ENCODE measurements at regions not wholly inside any gene's neighbourhood (a gene's known extent, or its start where the extent isn't known, plus 50 kb on each side); places are given as distances from the start of the nearest gene placed in this dataset.

DNA sequence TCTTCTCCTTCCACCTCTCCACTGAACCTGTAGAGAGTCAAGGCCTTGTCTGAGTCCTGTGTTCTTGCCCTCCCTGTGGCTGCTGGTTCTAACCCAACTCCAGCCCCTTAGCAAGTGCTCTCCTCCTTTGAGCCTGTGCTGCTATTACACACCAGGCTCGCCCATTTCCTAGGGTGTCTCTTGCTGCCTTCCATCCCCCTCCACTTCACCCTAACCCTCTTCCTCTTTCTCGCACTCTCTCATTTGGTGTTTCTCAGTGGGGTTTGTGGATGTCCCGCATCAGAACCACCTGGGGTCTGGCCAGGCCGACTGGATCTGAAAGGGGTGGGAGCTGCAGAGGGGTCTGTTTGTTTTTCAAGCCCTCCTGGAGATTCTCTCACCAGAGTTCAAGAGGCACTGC, 156.7 kb downstream of the SPRY1 start:
- Mint-ChIP-seq H3K36me3 (ENCODE audit: low read depth) (no peaks in the 10 kb centered on the region), H3K4me1 (ENCODE audit: low read depth) (peaks cover 23% of the 10 kb centered on the region), H3K9me3 (peaks cover 6% of the 10 kb centered on the region), H3K27ac (no peak overlapping the region), H3K27me3 (ENCODE audit: low read depth) (peaks cover 1% of the 10 kb centered on the region), H3K4me3 (ENCODE audit: low read depth) (no peak overlapping the region)
- intact Hi-C loops (cut with micrococcal nuclease), result no loop called here
- no peak for DNase-seq (ENCODE audit: low spot score)

- Mint-ChIP-seq H3K27ac (no peak overlapping the region), H3K4me3 (ENCODE audit: low read depth) (no peak overlapping the region), H3K4me1 (ENCODE audit: low read depth) (peaks cover 23% of the 10 kb centered on the region), H3K36me3 (ENCODE audit: low read depth) (no peaks in the 10 kb centered on the region), H3K9me3 (peaks cover 6% of the 10 kb centered on the region), H3K27me3 (ENCODE audit: low read depth) (peaks cover 1% of the 10 kb centered on the region)
- no peak for DNase-seq (ENCODE audit: low spot score)
- intact Hi-C loops (cut with micrococcal nuclease), result no loop called here
These were observed 157.4 kb downstream of the SPRY1 start for GRCh38 chr4:123553733-123554637.

GRCh38 chr4:123554801-123555232, 158.2 kb downstream of the SPRY1 start:
- peaks cover 5% of the 10 kb centered on the region for H3K27me3 Mint-ChIP-seq (ENCODE audit: low read depth)
- intact Hi-C loops (cut with micrococcal nuclease), result no loop called here
- no peak overlapping the region for H3K4me3 Mint-ChIP-seq (ENCODE audit: low read depth)
- DNase-seq (ENCODE audit: low spot score), result no peak
- peaks cover 23% of the 10 kb centered on the region for H3K4me1 Mint-ChIP-seq (ENCODE audit: low read depth)
- peaks cover 1% of the 10 kb centered on the region for H3K9me3 Mint-ChIP-seq
- no peak overlapping the region for H3K27ac Mint-ChIP-seq
- no peaks in the 10 kb centered on the region for H3K36me3 Mint-ChIP-seq (ENCODE audit: low read depth)

- Mint-ChIP-seq H3K27ac (no peak overlapping the region), H3K36me3 (ENCODE audit: low read depth) (no peaks in the 10 kb centered on the region), H3K4me1 (ENCODE audit: low read depth) (peaks cover 23% of the 10 kb centered on the region), H3K4me3 (ENCODE audit: low read depth) (no peak overlapping the region), H3K9me3 (no peaks in the 10 kb centered on the region), H3K27me3 (ENCODE audit: low read depth) (peaks cover 8% of the 10 kb centered on the region)
- DNase-seq (ENCODE audit: low spot score), result no peak
- intact Hi-C loops (cut with micrococcal nuclease), result no loop called here
These were observed 158.7 kb downstream of the SPRY1 start for GRCh38 chr4:123555233-123555806.

GRCh38 chr4:123555807-123556273, 159.2 kb downstream of the SPRY1 start:
- peaks cover 23% of the 10 kb centered on the region for H3K4me1 Mint-ChIP-seq (ENCODE audit: low read depth)
- no peaks in the 10 kb centered on the region for H3K9me3 Mint-ChIP-seq
- intact Hi-C loops (cut with micrococcal nuclease), result no loop called here
- DNase-seq (ENCODE audit: low spot score), result no peak
- H3K27ac Mint-ChIP-seq, result no peak overlapping the region
- H3K4me3 Mint-ChIP-seq (ENCODE audit: low read depth), result no peak overlapping the region
- H3K27me3 Mint-ChIP-seq (ENCODE audit: low read depth), result peaks cover 11% of the 10 kb centered on the region
- no peaks in the 10 kb centered on the region for H3K36me3 Mint-ChIP-seq (ENCODE audit: low read depth)

DNA sequence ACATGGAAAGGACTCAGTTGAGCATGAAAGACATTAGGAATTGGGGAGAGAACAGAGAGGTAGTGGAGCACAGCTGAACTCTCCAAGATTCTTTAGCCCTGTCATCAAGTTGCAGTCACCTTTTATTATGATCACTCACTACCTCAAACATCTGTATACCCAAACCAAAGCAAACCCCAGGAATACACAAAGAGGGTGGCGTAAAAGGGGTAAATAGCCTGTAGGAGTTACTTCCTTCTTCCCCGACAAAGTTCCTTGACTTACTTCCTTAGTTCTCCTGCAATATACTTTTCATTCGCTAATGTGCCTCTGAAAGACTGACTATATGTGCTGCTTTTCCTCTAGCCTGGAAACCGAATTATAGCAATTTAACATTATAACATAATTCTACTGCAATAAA, 159.9 kb downstream of the SPRY1 start:
- intact Hi-C loops (cut with micrococcal nuclease), result no loop called here
- Mint-ChIP-seq H3K36me3 (ENCODE audit: low read depth) (no peaks in the 10 kb centered on the region), H3K9me3 (no peaks in the 10 kb centered on the region), H3K27ac (no peak overlapping the region), H3K27me3 (ENCODE audit: low read depth) (peaks cover 12% of the 10 kb centered on the region), H3K4me3 (ENCODE audit: low read depth) (no peak overlapping the region), H3K4me1 (ENCODE audit: low read depth) (peaks cover 23% of the 10 kb centered on the region)
- no peak for DNase-seq (ENCODE audit: low spot score)

DNA sequence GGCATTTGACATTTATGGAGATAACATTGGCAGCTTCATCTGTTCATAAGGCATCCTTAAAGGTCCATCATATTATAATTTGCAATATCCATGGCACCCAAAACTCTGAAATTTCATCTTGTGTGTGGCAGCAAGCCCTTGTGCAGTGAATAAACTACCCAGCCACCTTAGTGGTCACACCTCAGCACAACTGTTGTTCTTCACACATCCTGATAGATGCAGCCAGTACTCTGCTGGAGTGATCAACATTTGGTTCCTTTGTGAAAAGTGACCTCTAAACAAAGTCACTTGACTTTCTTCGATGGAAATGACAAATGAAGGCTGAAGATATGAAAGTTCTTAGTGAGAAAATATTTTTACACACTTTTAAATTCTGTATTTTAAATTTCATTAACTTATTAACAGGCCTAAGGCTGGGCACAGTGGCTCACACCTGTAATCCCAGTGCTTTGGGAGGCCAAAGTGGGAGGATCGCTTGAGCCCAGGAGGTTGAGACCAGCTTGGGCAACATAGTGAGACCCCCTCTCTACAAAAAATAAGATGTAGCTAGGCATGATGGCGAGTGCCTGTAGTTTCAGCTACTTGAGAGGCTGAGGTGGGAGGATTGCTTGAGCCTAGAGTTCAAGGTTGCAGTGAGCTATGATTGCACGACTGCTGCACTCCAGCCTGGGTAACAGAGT, 161.4 kb downstream of the SPRY1 start:
- H3K27ac Mint-ChIP-seq, result no peak overlapping the region
- peaks cover 14% of the 10 kb centered on the region for H3K27me3 Mint-ChIP-seq (ENCODE audit: low read depth)
- no peak overlapping the region for H3K4me3 Mint-ChIP-seq (ENCODE audit: low read depth)
- H3K9me3 Mint-ChIP-seq, result no peaks in the 10 kb centered on the region
- intact Hi-C loops (cut with micrococcal nuclease), result no loop called here
- H3K4me1 Mint-ChIP-seq (ENCODE audit: low read depth), result peaks cover 23% of the 10 kb centered on the region
- no peaks in the 10 kb centered on the region for H3K36me3 Mint-ChIP-seq (ENCODE audit: low read depth)
- DNase-seq (ENCODE audit: low spot score), result no peak

DNA sequence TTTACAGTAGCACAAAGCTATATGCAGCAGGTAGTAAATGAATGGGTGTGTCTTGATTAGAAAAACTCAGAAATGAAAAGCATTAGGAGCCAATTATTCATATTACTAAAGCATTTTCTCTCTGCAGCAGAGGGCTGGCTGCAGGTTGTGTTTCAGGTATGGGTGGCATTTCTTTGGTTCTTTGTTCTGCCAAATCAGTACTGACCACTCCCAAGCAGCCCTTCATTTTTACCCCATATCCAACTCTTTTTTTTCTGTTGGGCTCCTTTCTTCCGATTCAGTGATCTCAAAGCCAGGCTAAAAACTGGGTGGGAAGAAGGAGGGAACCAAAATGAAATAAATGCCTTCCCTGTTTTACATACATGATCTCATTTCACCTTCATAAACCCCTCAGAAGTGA, 162.3 kb downstream of the SPRY1 start:
- DNase-seq (ENCODE audit: low spot score), result no peak
- H3K27me3 Mint-ChIP-seq (ENCODE audit: low read depth), result peaks cover 16% of the 10 kb centered on the region
- H3K4me1 Mint-ChIP-seq (ENCODE audit: low read depth), result peaks cover 23% of the 10 kb centered on the region
- no peak overlapping the region for H3K4me3 Mint-ChIP-seq (ENCODE audit: low read depth)
- no peaks in the 10 kb centered on the region for H3K36me3 Mint-ChIP-seq (ENCODE audit: low read depth)
- no peaks in the 10 kb centered on the region for H3K9me3 Mint-ChIP-seq
- intact Hi-C loops (cut with micrococcal nuclease), result no loop called here
- no peak overlapping the region for H3K27ac Mint-ChIP-seq

DNA sequence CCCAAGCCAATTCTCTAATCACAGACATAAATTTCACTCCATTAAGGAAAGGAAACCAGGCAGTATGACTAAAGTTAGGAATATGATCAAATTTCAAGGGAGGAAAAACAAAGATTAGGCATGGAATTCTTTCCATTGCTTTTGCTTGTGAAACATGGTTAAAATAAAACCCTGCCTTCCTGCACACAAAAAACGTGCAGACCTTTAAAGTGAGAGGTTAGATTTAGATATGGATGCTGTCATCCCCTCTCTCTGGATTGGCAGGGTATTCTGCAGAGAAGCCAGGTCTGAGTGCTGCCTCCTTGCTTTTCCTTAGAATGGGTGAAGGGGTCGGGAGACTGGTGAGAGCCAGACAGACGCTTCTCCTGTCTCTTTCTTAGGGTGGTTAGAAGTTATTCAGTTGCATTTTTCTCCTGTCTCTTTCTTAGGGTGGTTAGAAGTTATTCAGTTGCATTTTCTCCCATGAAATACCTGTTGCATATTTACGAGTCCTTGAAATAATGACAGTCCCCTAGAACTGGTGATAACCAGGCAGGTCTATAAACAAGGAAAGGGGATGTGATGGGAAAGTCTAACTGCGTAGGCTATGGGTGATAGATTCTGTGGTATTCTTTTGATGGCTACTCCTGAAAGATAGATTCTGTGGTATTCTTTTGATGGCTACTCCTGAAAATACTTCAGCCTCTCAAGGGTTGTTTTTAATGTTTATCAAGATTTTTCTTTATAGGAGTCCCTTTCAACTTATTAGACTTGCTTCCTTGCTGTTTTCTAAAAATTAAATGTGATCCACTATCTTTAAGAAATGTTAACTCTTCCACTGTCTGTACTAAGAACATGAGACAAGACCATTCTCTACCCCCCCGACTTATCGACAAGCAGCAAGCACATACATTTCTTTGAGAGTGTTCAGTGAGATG, 163.6 kb downstream of the SPRY1 start:
- Mint-ChIP-seq H3K36me3 (ENCODE audit: low read depth) (no peaks in the 10 kb centered on the region), H3K27ac (no peak overlapping the region), H3K4me3 (ENCODE audit: low read depth) (no peak overlapping the region), H3K4me1 (ENCODE audit: low read depth) (peaks cover 17% of the 10 kb centered on the region), H3K27me3 (ENCODE audit: low read depth) (peaks cover 18% of the 10 kb centered on the region), H3K9me3 (no peaks in the 10 kb centered on the region)
- intact Hi-C loops (cut with micrococcal nuclease), result loop anchor here (5.0 kb wide), 1 partner anchor 97 kb away; no protein-coding TSS in a partner anchor
- no peak for DNase-seq (ENCODE audit: low spot score)

GRCh38 chr4:123561525-123561924, 164.9 kb downstream of the SPRY1 start:
- peaks cover 22% of the 10 kb centered on the region for H3K27me3 Mint-ChIP-seq (ENCODE audit: low read depth)
- H3K27ac Mint-ChIP-seq, result no peak overlapping the region

GRCh38 chr4:123562994-123563750, 166.6 kb downstream of the SPRY1 start:
- no peak for DNase-seq (ENCODE audit: low spot score)
- intact Hi-C loops (cut with micrococcal nuclease), result loop anchor here (5.0 kb wide), 1 partner anchor 94 kb away; no protein-coding TSS in a partner anchor
- Mint-ChIP-seq H3K9me3 (no peaks in the 10 kb centered on the region), H3K4me3 (ENCODE audit: low read depth) (no peak overlapping the region), H3K4me1 (ENCODE audit: low read depth) (peaks cover 9% of the 10 kb centered on the region), H3K36me3 (ENCODE audit: low read depth) (no peaks in the 10 kb centered on the region), H3K27ac (no peak overlapping the region), H3K27me3 (ENCODE audit: low read depth) (peaks cover 30% of the 10 kb centered on the region)

More at GRCh38 chr4:123561525-123561924, 164.9 kb downstream of the SPRY1 start:
- intact Hi-C loops (cut with micrococcal nuclease), result loop anchor here (5.0 kb wide), 1 partner anchor 96 kb away; no protein-coding TSS in a partner anchor
- H3K9me3 Mint-ChIP-seq, result no peaks in the 10 kb centered on the region
- H3K4me3 Mint-ChIP-seq (ENCODE audit: low read depth), result no peak overlapping the region
- no peak for DNase-seq (ENCODE audit: low spot score)
- peaks cover 15% of the 10 kb centered on the region for H3K4me1 Mint-ChIP-seq (ENCODE audit: low read depth)
- H3K36me3 Mint-ChIP-seq (ENCODE audit: low read depth), result no peaks in the 10 kb centered on the region

Data from activated T-helper 2 cell treated with anti-CD3 and anti-CD28 coated beads, Interferon-gamma antibody, Interleukin-2, Interleukin-4, amounts not matched to agents 10 μg/mL and 5 μg/mL and 100 μg/mL, durations not matched to agents 14 hours and 24 hours and 36 hours (primary cell).